CD4-positive, alpha-beta T cell treated with Interferon alpha-2 for 1 hour (primary cell): ENCODE measurements at regions not wholly inside any gene's neighbourhood (a gene's known extent, or its start where the extent isn't known, plus 50 kb on each side); places are given as distances from the start of the nearest gene placed in this dataset.

Source experiments
- DNase-seq, 2 donors: peaks; one replicate each; pipeline ENCODE4 v3.0.0-alpha.2; 2020 to 2022

DNA sequence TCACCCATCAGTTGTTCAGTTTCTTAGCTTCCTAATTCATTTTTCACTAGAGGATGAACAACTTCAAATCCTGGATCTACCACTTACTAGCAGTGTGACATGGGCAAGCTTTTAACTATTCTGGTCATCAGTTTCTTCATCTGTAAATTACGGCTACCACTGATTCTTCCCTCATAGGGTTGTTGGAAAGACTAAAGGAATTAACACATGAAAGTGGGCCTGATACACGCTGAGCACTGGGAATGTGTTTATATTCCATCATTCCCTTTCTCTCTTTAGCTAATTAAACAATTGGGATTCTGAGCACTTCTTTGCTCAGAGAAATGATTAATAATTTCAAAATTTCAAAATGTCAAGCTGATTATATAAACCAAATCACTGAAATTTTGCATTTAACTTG is 862.3 kb upstream of the GCFC2 start:
- no peak for DNase-seq

DNA sequence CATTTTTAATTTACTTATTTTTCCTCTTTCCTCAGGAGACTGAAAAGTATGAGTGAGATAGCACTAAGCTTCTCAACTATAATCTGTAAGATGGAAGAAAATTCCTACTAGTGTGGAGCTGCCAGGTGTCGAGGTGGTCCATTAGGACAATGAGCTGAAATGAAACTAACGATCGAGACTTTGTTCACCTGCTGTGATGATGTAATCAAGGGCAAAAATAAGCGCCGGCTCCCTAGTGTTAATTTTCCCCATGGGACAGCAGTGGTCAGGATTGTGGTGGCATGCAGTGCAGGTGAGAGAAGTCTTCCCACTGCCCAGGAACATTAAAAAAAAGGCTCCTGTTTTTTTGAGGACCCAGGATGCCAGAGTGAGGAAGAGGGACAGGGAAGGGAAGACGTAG is 859.1 kb upstream of the GCFC2 start:
- no peak for DNase-seq

DNA sequence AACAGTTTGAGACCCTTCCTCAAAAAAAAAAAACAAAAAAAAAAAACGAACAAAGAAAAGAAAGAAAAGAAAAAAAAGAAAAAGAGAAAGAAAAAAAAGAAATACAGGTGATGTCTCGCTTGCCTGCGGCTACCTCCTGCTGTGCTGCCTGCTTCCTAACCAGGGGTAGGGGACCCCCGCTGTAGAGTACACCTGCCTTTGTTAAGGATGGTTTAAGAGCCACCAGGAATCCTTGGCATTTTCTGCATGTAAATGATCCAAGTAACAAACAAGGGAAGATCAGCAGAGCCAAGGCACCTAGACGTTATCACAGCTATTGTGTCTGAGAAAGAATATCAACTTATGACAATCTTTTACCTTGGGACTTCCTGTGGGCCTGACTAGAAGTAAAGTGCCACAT is 856.8 kb upstream of the GCFC2 start:
- no peak for DNase-seq

DNA sequence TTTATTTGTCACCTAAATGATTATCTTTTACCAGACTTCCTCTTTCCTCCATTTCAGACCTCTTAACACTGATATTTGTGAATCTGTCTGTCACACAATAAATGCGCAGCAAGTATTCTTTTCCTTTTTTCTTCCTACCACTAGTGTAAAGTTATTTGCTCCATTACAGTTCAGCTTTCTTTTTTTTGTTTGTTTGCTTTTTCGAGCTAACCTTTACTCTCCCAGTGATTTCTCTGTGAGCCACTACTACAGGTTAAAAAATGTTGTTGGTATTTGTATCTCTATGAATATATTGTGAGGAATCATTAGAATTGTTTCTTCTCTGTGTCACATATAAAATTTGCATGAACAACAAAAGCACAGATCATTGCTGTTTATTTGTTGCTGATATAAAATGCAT is 854.0 kb upstream of the GCFC2 start:
- DNase-seq: no peak

DNA sequence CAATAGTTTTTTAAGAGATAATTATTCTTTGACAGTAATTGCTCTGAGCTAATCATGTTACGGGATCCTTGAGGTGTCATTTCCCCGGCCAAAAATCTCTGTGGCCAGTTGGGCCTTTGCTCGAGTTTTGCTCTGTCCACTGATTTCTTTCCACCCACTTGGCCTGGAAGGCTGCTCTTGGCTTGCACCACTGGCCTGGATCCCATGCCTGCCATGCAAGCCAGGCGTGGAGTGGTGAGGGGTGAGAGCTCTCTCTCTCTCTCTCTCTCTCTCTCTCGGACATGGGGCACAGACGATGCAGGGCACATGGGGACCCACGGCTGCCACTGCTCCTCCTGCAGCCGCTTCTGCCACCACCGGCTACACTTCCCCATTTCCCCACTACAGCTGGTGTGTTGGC is 853.0 kb upstream of the GCFC2 start:
- no peak for DNase-seq

DNA sequence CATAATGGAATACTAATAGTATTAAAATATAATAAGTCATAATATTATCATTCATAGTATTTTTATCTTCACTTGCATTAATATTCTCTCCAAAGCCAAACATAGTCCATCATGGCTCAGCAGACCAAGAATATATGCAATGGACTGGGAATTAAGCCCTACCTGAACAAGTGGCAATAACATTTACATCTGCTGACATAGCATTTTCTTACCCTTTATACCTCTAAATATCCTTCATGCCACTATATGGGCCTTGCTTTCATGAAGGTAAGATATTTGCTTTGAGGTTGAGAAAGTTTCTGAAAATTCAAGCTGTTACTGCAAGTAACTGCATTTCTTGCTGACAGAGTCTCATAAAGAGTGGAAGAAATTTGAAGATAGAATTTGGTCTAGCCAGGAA is 847.4 kb upstream of the GCFC2 start:
- DNase-seq: no peak

DNA sequence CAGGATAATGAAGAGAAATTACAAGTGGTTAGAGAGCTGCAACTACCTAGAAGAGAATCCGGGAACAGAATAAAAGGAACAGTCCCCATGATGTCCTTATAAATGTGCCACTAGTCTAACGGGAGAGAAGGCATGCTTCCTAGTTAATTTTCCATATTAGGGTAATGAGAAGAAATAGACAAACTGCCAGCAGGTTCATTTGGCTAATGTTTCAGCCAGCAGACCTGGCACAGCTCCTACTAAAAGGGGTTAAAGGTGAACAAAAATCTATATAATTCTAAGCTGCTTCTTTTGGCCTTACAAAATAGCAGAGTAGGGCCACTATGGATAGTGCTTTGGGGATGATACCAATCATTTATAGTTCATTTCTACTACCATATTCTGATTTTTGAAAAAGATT is 845.3 kb upstream of the GCFC2 start:
- DNase-seq: no peak

DNA sequence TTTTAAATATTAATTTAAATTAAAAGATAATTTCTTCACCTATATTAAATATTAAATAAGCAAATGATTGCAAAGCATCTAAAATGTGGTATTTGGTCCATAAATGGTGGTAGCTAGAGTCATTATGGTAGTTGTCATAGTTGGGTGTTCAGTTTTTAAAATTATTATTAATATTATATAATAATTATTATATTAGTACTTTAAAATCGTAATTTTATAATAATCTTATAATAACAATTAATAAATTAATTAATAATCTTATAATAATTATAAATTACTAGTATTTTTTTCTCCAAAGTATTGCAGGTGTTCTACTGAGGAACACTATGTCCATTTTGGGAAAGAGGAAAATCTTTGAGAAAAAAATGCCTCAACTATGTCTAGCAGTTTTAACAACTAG is 835.5 kb upstream of the GCFC2 start:
- DNase-seq: no peak

DNA sequence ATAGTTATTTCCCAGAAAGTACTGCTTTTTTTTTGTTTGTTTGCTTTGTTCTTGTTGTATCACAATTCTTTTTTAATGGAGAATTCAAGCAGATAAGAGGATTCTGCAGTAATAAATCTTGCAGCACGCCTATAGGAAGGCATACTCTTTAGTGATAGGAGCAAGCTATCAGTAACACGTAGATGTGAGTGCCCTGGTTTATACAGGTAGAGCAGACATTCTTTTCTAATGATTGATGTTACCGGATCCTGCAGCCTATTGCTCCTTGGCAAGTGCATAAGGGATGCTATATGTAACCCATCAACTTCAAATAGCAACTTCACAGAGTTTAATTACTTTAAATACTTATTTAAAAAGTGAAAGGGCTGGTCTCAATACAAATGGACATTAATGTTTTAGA is 834.2 kb upstream of the GCFC2 start:
- DNase-seq: no peak

DNA sequence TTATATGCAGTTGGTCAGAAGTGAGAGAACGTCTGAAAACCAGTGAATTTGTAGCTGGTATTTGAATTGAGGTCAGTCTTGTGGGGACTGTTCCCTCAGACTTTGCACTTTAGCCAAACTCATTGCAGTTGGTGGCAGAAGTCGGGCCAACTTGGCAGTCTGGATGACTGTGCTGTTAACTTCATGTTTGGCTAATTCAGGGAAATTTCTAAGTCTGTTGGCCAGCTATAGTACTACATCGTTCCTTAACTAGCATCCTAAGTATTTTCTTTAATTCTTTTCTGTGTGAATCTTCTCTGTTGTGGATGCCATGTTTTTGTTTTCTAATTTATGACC is 806.8 kb upstream of the GCFC2 start:
- no peak for DNase-seq

DNA sequence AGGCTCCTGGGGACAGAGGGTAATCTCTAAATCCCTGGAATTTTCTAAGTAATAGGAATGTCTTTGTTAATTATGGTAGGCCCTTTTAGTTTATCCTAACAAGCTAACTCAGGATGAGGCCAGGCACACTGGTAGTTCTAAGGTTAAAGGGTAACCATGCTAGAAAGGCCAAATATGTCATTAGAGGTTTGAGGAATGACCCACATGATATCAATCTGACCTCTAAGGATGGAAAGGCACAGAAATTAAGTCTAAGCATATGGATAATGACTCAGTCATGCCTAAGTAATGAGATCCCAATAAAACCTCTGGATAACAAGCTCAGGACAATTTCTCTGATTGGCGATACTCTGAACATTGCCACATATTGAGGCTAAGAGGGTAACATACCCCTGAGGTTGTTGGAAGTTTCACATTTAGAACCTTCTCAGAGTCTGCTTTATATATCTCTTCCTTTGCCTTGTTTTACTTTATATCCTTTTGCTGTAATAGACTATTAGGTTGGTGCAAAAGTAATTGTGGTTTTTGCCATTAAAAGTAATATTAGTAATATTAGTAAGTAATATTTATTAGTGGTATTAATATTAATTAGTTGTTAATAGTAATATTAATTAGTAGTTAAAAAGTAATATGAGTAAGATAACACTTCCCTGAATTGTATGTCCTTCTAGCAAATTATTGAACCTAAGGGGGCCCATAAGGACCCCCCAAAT is 806.3 kb upstream of the GCFC2 start:
- no peak for DNase-seq

DNA sequence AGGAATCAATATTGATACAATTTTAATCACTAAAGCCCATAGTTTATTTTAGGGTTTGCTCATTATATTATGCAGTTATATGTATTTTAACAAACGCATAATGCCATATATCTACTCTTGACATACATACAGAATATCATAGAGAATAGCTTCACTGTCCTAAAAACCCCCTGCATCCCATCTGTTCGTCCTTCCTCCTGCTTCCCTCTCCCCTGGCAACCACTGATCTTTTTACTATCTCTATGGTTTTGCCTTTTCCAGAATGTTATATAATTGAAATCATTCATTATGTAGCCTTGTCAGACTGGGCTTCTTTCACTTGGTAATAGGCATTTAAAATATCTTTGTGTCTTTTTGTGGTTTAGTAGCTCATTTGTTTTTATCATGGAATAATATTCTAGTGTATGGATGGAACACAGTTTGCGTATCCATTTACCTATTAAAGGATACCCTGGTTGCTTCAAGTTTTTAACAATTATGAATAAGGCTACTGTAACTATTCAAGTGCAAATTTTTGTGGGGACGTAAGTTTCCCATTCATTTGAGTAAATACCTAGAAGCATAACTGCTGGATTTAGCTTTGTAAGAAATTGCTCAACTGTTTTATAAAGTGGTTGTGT is 801.6 kb upstream of the GCFC2 start:
- no peak for DNase-seq

DNA sequence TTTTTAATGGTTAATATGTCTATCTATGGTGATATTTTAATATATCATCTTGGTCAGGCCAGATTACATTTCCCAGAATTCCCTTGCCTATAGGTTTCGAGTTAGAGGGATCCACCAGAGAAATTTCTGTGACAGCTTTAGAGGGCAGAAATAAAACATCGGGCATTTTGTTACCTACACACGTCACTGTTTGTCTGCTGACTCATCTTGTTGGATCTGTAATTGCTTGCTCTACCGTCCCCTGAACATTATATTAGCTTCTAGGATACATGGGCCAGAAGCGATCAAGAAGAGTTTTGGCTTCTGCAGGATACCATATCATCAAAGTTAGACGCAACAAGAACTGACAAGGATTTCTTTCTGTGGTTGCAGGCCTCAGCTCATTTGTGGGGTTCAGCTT is 795.8 kb upstream of the GCFC2 start:
- no peak for DNase-seq

DNA sequence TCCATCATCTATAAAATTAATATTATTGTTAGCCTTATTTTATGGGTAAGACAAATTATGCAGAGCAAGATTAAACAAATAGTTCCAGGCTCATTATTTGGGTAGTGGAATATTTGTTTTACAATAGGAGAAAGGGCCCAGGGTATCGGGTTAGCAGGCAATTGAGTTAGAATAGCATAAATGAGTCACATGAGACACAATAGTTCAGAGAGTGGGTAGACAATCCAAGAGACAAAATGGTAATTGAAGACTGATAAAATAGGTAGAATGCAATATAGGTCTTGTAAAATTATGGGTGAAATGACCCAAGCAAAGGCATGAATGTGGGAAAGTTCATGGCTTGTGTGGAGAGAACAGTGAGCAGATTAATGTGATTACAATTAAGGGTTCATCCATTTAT is 790.9 kb upstream of the GCFC2 start:
- DNase-seq: no peak

DNA sequence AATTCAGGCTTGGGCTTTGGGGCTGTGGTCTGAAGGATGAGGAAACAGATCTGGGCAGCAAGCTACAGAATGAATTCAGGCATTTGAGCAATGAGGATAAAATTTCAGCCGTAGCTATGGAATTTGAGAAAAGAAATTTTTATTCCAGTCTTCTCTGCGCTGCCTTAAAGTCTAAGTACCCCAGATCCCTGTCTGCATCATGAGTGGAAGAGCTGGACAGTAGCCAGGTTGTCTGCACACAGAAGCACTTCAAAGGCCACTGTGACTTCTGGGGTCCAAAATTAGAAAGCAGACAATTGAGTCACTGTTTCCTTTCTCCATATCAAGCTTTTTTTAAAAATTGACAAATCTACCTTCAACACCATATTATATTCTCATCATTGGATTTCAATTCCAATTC is 787.6 kb upstream of the GCFC2 start:
- no peak for DNase-seq

DNA sequence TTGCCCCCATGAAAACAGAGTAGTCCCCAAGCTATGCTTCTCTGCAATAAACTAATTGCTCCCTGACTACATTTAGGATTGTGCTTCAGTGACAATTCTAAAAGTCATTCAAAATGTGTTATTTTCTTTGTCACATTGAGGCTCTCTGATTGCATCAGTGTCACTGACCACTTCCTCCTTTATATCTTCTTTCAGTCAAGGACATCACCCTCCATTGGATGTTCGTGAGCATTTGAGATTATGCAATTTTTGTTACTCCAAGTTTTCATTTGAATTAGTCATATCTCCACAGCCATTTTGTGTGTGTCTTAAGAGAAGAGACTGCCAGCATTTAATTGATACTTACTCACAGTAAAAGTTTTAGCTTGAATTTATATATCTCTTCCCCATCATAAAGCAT is 780.8 kb upstream of the GCFC2 start:
- DNase-seq: no peak

DNA sequence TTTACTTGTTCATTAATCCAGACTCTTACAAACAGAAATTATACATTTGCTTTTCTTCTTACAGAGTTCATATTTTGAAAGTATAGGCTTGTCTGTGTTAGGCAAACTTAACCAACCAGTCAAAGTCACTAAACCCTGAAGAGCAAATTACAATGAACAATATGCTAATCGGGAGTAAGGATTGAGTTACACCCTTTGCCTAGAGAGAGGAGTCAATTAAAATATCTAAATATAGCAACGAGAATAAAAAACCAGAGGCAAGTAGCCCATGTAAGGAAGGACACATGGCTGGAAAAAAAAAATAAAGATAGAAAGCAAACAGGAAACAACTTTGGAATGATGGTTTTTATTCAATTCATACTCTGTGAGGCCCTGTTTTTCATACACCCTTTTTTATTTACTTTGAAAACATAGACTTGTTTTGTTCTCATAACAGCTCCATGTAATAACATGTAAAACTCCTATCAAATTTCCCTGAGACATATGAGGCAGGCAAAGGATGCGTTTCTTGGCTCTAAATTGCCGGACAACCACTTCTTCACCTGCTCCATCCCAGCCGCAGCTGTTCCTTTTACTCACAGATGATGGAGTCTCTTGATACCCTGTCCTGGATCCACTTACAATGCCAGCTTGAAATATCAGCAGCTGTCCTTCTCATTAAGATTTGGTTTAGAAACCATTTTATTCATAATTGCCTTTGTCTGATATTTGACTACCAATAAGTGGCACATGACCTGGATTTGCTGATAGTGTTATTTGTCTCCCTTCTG is 767.7 kb upstream of the GCFC2 start:
- no peak for DNase-seq

DNA sequence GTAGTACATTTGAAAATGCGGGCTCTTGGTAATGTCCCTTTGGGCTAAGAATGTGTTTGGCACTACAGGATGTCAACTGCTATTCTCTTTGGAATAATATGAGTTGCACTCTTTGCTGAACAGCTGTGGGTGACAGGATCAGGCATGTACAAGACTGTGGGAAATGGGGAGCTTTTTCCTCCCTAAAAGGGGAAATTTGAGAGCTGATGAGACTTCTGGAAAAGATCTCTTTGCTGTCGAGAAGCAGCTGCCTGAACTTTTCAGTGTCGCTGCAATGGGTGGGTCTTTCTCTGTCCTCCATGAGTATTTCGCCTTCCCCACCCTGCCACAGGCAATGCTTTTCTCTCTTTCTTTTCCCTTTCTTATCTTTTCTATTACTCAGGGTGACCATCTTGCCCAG is 762.2 kb upstream of the GCFC2 start:
- no peak for DNase-seq

DNA sequence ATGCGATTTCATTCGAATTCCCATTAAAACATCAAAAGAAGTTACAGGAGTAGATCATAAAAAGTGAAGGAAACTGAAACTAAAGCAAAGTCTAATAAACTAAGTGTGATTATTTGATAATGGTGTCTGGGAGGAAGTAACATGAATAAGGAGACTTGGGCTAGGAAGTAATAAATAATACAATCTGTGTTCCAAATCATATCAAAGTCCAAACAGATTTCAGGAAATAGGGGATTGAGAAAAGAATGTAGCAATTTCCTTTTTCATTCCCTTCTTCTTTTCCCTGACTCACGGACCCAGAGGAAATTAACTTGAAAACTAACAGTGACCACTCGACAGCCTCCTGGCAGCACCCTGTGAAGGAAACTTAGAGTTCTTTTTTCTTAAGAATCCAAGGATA is 758.4 kb upstream of the GCFC2 start:
- DNase-seq: no peak

DNA sequence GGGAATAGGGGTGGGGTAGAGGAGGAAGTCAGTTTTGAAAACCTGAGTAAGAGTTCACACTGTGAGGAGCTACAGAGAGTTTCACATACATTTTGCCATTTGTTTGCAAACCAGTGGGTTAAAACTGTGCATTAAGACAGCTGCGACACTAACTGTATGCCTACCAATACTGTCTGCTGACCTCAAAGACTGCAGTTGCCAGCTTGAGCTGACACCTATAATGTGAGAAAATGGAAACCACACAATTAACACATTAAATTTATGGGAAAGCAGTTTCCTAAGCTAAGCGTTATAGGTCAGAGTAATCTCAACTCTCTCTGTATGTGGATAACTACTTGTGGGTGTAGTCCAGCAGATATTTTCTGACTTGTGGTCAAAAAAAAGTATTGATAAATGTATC is 756.6 kb upstream of the GCFC2 start:
- DNase-seq: no peak

DNA sequence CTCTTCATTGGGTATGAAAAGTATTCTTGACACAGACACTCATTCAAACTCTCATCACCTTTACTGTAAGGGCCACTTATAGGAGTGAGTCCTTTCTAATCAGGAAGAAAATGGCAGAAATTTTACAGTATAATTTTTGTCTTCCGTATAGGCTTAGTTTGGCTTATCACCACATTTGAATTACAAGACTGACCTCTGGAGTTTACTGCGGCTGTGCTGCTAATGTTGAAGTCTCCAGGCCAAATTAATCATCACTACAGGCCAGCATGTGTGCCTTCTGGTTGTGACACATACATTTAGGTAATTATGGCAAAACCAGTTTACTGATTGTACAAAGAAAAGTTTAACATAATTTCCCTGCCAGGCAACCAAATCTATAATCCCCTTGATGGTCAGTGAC is 753.6 kb upstream of the GCFC2 start:
- DNase-seq: no peak

DNA sequence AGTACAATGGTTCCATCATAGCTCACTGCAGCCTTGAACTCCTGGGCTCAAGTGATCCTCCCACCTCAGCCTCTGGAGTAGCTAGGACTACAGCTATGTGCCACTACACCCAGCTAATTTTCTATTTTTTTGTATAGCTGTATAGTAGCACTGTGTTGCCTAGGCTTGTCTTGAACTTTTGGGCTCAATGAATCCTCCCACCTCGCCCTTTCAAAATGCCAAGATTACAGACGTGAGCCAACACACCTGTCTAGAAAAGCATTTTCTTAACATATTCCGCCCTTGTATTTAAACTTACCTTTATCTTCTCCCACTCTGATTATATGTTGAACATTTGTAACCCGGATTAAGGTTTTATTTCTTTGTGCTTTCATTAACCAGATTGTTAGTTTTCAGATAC is 750.7 kb upstream of the GCFC2 start:
- no peak for DNase-seq

DNA sequence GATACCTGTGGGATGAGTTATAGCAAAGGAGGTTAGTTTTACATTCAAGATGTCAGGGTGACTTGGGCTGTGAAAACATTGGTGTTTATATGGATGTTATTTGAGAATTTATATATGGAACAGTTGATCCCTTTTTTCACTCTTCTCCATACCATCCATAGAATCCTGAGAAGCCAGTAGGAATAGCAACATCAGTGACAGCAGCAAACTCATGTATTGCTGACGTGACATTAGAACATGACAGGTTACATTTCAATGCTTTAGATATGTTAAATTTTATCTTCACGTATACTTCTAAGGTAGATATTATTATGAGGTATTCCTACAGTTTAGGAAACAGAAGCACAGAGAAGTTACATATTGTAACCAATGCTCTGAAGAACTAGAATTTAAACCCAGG is 745.2 kb upstream of the GCFC2 start:
- DNase-seq: no peak

DNA sequence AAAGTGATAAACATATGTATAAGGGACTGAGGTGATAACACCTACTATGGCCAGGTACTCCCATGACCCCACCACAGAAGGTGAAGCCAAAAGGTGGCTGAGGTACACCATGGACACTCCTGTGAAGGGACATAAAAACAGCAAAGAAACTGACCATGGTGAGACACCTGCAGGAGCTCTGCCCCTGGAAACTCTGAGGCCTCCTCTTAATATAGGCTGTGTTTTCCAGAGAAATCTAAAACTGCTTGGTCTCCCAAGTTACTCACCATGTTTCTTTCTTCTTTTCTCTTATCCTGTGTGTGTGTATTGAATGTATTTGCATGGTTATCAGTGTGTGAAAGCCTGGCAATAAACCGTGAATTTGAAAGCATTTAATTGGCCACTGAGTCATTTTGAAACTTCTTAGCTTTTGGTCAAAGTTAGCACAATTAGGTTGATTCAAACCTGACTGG is 739.3 kb upstream of the GCFC2 start:
- no peak for DNase-seq

DNA sequence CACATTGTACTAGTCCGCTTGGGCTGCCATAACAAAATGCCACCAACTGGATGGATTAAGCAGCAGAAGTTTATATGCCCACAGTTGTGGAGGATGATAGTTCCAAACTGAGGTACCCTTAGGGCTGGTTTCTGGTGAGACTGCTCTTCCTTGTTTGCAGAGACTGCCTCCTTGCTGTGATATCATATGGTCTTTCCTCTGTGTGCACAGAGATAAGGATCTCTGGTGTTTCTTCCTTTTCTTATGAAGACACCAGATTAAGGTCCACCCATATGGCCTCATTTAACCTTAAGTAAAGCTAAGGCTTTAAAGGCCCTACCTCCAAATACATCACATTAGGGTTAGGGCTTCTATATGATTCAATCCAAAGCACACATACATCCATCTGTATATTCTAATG is 738.2 kb upstream of the GCFC2 start:
- no peak for DNase-seq
